Stomach (tissue), 4 donors: ENCODE measurements at regions not wholly inside any gene's neighbourhood (a gene's known extent, or its start where the extent isn't known, plus 50 kb on each side); places are given as distances from the start of the nearest gene placed in this dataset.

Experiments used
- POLR2A ChIP-seq, 4 donors: fragments of 450-650 bp; IDR thresholded peaks; one replicate each; pipeline ENCODE4 v1.6.1; 2016; ENCODE audit warnings: antibody characterized with exemption in 4 of 4, control low read depth in 2 of 4, mild to moderate bottlenecking in 1 of 4, moderate library complexity in 1 of 4
- POLR2AphosphoS5 ChIP-seq, 3 donors: sonication (generic); formaldehyde crosslinking; IDR thresholded peaks; one replicate each; pipeline ENCODE4 v1.6.1; 2016; ENCODE audit warnings: antibody characterized with exemption in 3 of 3
- TF ChIP-seq, protein P1 (sequence below), 7 experiments: fragments of 450-650 bp in 4 of 7; fragments of 200-600 bp in 3 of 7; sonication (generic) in 3 of 7; IDR thresholded peaks; one replicate each; pipeline ENCODE4 v1.5.1; 2016 to 2019; ENCODE audit warnings: antibody characterized with exemption in 7 of 7, control low read depth in 2 of 7, mild to moderate bottlenecking in 1 of 7

DNA sequence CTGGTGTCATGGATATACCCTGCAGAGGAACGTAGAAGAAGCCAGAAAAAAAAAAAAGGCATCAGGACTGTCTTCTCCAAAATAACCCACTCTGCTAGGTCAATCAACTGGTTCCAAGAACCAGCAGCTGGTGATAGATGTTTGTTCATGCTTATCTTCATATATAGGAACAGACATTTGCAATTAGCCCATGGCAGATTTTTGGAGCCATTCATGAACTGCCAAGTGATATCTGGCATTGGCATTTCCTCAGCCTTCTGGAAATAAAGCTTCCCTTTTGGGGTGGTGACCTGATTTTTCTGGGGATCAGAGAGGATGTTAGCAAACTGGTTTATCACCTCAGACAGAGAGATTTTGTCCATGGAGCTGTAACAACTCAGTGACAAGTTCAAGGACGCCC is 234.9 kb downstream of the OSR1 start:
- TF ChIP-seq, protein P1, sequence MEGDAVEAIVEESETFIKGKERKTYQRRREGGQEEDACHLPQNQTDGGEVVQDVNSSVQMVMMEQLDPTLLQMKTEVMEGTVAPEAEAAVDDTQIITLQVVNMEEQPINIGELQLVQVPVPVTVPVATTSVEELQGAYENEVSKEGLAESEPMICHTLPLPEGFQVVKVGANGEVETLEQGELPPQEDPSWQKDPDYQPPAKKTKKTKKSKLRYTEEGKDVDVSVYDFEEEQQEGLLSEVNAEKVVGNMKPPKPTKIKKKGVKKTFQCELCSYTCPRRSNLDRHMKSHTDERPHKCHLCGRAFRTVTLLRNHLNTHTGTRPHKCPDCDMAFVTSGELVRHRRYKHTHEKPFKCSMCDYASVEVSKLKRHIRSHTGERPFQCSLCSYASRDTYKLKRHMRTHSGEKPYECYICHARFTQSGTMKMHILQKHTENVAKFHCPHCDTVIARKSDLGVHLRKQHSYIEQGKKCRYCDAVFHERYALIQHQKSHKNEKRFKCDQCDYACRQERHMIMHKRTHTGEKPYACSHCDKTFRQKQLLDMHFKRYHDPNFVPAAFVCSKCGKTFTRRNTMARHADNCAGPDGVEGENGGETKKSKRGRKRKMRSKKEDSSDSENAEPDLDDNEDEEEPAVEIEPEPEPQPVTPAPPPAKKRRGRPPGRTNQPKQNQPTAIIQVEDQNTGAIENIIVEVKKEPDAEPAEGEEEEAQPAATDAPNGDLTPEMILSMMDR (IDR thresholded peaks at IDR 0.05): no peak
- TF ChIP-seq POLR2AphosphoS5 (IDR thresholded peaks at IDR 0.05) (no peak), POLR2A (IDR thresholded peaks at IDR 0.05) (no peak)
